Body of pancreas (tissue), 4 donors: ENCODE measurements at regions not wholly inside any gene's neighbourhood (a gene's known extent, or its start where the extent isn't known, plus 50 kb on each side); places are given as distances from the start of the nearest gene placed in this dataset.
"Not testable (repeated sequence)": the region's sequence is repeated elsewhere in the genome, so short reads cannot be mapped to it uniquely, and the experiment has no call there.

Source experiments
- ATAC-seq: fragments of 150-250 bp; one replicate; pipeline ENCODE4 v1.9.1; 2016
- DNase-seq, 4 donors: peaks; one replicate each; pipeline ENCODE4 v3.0.0-alpha.2; 2019
- H3K27ac ChIP-seq, 4 donors: fragments of 200-600 bp; sonication (generic); 1 replicate in 3 of 4; 2 replicates in 1 of 4; pipeline versions ENCODE4 v1.5.1 to v1.6.1; 2016 to 2019; ENCODE audit warnings: mild to moderate bottlenecking in 1 of 4, mixed read lengths in 1 of 4, moderate library complexity in 1 of 4
- H3K27me3 ChIP-seq, 2 donors: fragments of 200-600 bp; sonication (generic); one replicate each; pipeline ENCODE4 v1.6.0; 2016; ENCODE audit warnings: mild to moderate bottlenecking in 1 of 2
- H3K36me3 ChIP-seq, 2 donors: fragments of 200-600 bp; sonication (generic); replicated peaks in 1 of 2; 2 replicates each; pipeline ENCODE4 v1.5.1; 2016; ENCODE audit warnings: low read depth in 2 of 2; ENCODE audit not compliant: insufficient read depth in 1 of 2
- H3K4me1 ChIP-seq: fragments of 200-600 bp; sonication (generic); one replicate; pipeline ENCODE4 v1.6.0; 2016
- H3K4me3 ChIP-seq, 2 donors: fragments of 200-600 bp; sonication (generic); 1 replicate in 1 of 2; 2 replicates in 1 of 2; pipeline ENCODE4 v1.5.1; 2016 to 2019
- H3K9me3 ChIP-seq, 3 donors: fragments of 200-600 bp; sonication (generic); 1 replicate in 2 of 3; 2 replicates in 1 of 3; pipeline ENCODE4 v1.5.1; 2016
- CTCF ChIP-seq, 7 experiments: fragments of 450-650 bp in 4 of 7; fragments of 200-600 bp in 3 of 7; sonication (generic) in 3 of 7; IDR thresholded peaks; one replicate each; pipeline ENCODE4 v1.5.1; 2016 to 2019; ENCODE audit warnings: antibody characterized with exemption in 7 of 7
- POLR2A ChIP-seq, 3 donors: fragments of 450-650 bp; IDR thresholded peaks; one replicate each; pipeline ENCODE4 v1.6.1; 2016; ENCODE audit warnings: antibody characterized with exemption in 3 of 3, mild to moderate bottlenecking in 2 of 3
- WGBS, 2 donors: methylation state at CpG; one replicate each; pipeline ENCODE4 v1.1.5; 2017; 5-methylcytosine and 5-hydroxymethylcytosine counted together
- intact Hi-C: fragments of 100-400 bp; cut with DNase I; formaldehyde crosslinking; loops from one replicate; pipeline ENCODE4 v1.15.1; 2023

GRCh38 chr5:106435185-106435584, 1235.6 kb downstream of the EFNA5 start:
- no peak for TF ChIP-seq POLR2A (IDR thresholded peaks at IDR 0.05)
- no peak for TF ChIP-seq CTCF (IDR thresholded peaks at IDR 0.05)
- Histone ChIP-seq H3K36me3 (no peaks in the 10 kb centered on the region), H3K27ac (no peak overlapping the region), H3K4me3 (no peak overlapping the region), H3K9me3 (no peaks in the 10 kb centered on the region), H3K4me1 (no peaks in the 10 kb centered on the region), H3K27me3 (no peaks in the 10 kb centered on the region)
- intact Hi-C loops = no loop called here
- DNase-seq = no peak
- no peak for ATAC-seq

- H3K4me3 ChIP-seq, DNase-seq, ATAC-seq, H3K36me3 ChIP-seq, H3K27ac ChIP-seq, H3K4me1 ChIP-seq, H3K9me3 ChIP-seq, intact Hi-C loops, H3K27me3 ChIP-seq: not testable (repeated sequence)
- WGBS, 2 donors = 68 to 77% methylated on average over 3 to 11 of the region's 11 CpGs
These were observed 1240.0 kb downstream of the EFNA5 start for GRCh38 chr5:106430733-106431132.

GRCh38 chr5:106423109-106423897, 1247.4 kb downstream of the EFNA5 start:
- H3K36me3 ChIP-seq = no peaks in the 10 kb centered on the region
- TF ChIP-seq CTCF (IDR thresholded peaks at IDR 0.05) (no peak), POLR2A (IDR thresholded peaks at IDR 0.05) (no peak)
- no peaks in the 10 kb centered on the region for H3K9me3 ChIP-seq
- H3K4me1 ChIP-seq = no peaks in the 10 kb centered on the region
- intact Hi-C loops = no loop called here
- no peaks in the 10 kb centered on the region for H3K27me3 ChIP-seq
- no peak overlapping the region for H3K4me3 ChIP-seq
- H3K27ac ChIP-seq = no peak overlapping the region
- WGBS, 2 donors = 74 to 85% methylated on average over 7 to 8 of the region's 8 CpGs
- DNase-seq (no peak), ATAC-seq (no peak)

- DNase-seq (no peak), ATAC-seq (no peak)
- Histone ChIP-seq H3K27ac (no peak overlapping the region), H3K4me3 (no peak overlapping the region), H3K27me3 (no peaks in the 10 kb centered on the region), H3K9me3 (no peaks in the 10 kb centered on the region), H3K36me3 (no peaks in the 10 kb centered on the region), H3K4me1 (no peaks in the 10 kb centered on the region)
- intact Hi-C loops = no loop called here
- no peak for TF ChIP-seq POLR2A (IDR thresholded peaks at IDR 0.05)
- TF ChIP-seq CTCF (IDR thresholded peaks at IDR 0.05) = no peak
- WGBS, 2 donors = 91 to 95% methylated on average over 4 of the region's 4 CpGs
These were observed 1250.6 kb downstream of the EFNA5 start for GRCh38 chr5:106420102-106420501.

- intact Hi-C loops = no loop called here
- H3K27me3 ChIP-seq = no peaks in the 10 kb centered on the region
- no peaks in the 10 kb centered on the region for H3K9me3 ChIP-seq
- TF ChIP-seq CTCF (IDR thresholded peaks at IDR 0.05) (no peak), POLR2A (IDR thresholded peaks at IDR 0.05) (no peak)
- ATAC-seq = no peak
- H3K36me3 ChIP-seq = no peaks in the 10 kb centered on the region
- 62 to 68% methylated on average over 2 of the region's 2 CpGs for WGBS, 2 donors
- H3K4me1 ChIP-seq = no peaks in the 10 kb centered on the region
- DNase-seq = no peak
- no peak overlapping the region for H3K27ac ChIP-seq
- no peak overlapping the region for H3K4me3 ChIP-seq
These were observed 1252.5 kb downstream of the EFNA5 start for GRCh38 chr5:106418196-106418595.
